Calu3 (cell line): ENCODE measurements at regions not wholly inside any gene's neighbourhood (a gene's known extent, or its start where the extent isn't known, plus 50 kb on each side); places are given as distances from the start of the nearest gene placed in this dataset.

Source experiments
- BruUV-seq: library from RNA; stranded (reverse); fragments of 400-500 nt; replicated peaks from 2 replicates; lab custom pipeline; 2021; lab: Mats Ljungman, UMichigan
- CTCF ChIA-PET: fragments of 300-600 bp; sonication (Branson Sonifier 250); formaldehyde crosslinking; loops from one replicate; lab custom pipeline; 2022; ENCODE audit warnings: antibody characterized with exemption; lab: Charles Lee
- DNase-seq: peaks from one replicate; pipeline ENCODE4 v3.0.0; 2022
- H3K27ac Mint-ChIP-seq: one replicate; pipeline ENCODE4 v1.8.0; 2022; ENCODE audit warnings: mixed read lengths; ENCODE audit not compliant: unreplicated experiment
- H3K27me3 Mint-ChIP-seq: one replicate; pipeline ENCODE4 v1.8.0; 2022; ENCODE audit warnings: mixed read lengths; ENCODE audit not compliant: unreplicated experiment
- H3K36me3 Mint-ChIP-seq: one replicate; pipeline ENCODE4 v1.8.0; 2022; ENCODE audit warnings: mild to moderate bottlenecking, moderate library complexity, mixed read lengths; ENCODE audit not compliant: insufficient read depth, unreplicated experiment
- H3K4me1 Mint-ChIP-seq: one replicate; pipeline ENCODE4 v1.8.0; 2022; ENCODE audit warnings: mild to moderate bottlenecking, low read depth, mixed read lengths; ENCODE audit not compliant: unreplicated experiment
- H3K4me3 Mint-ChIP-seq: one replicate; pipeline ENCODE4 v1.8.0; 2022; ENCODE audit warnings: mild to moderate bottlenecking, low read depth, moderate library complexity, mixed read lengths; ENCODE audit not compliant: unreplicated experiment
- H3K9me3 Mint-ChIP-seq: one replicate; pipeline ENCODE4 v1.8.0; 2022; ENCODE audit warnings: low read depth, mixed read lengths; ENCODE audit not compliant: unreplicated experiment
- CTCF ChIP-seq: fragments of 200-600 bp; IDR thresholded peaks from one replicate; pipeline ENCODE4 v1.8.0; 2022; ENCODE audit warnings: antibody characterized with exemption; ENCODE audit not compliant: unreplicated experiment
- intact Hi-C: fragments of 100-400 bp; cut with micrococcal nuclease; formaldehyde crosslinking; loops from one replicate; pipeline ENCODE4 v1.10.0; 2022; ENCODE audit not compliant: unreplicated experiment

DNA sequence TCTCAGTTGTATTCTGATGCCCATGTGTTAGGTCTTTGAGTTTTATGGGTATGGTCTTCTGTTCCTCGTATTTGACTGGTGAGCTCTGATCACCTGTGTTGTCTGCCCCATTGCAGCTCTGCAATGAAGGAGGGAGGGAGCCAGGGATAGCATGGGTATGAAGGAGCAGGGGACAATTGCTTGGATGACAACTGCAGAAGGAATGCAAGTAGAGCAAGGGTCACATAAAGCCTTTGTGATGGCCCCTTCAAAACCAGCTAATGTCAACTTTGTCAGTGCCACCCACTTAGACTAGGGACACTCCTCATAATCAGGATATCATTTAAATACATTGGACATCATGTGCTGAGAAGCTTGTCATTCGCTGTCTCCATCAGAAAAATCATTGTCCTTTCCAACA lies 152.7 kb upstream of the MAF start:
- intact Hi-C loops = no loop called here
- H3K27ac Mint-ChIP-seq = no peak overlapping the region
- BruUV-seq = no TSS peak
- H3K27me3 Mint-ChIP-seq = peaks cover 24% of the 10 kb centered on the region
- CTCF ChIA-PET = interaction anchor here (0.8 kb wide), 1 partner anchor 105 kb away, joined by 3 read pairs; no protein-coding TSS in a partner anchor
- no peaks in the 10 kb centered on the region for H3K36me3 Mint-ChIP-seq
- H3K4me3 Mint-ChIP-seq = no peak overlapping the region
- no peaks in the 10 kb centered on the region for H3K4me1 Mint-ChIP-seq
- TF ChIP-seq CTCF = no peak
- H3K9me3 Mint-ChIP-seq = peaks cover 3% of the 10 kb centered on the region
- DNase-seq = no peak

DNA sequence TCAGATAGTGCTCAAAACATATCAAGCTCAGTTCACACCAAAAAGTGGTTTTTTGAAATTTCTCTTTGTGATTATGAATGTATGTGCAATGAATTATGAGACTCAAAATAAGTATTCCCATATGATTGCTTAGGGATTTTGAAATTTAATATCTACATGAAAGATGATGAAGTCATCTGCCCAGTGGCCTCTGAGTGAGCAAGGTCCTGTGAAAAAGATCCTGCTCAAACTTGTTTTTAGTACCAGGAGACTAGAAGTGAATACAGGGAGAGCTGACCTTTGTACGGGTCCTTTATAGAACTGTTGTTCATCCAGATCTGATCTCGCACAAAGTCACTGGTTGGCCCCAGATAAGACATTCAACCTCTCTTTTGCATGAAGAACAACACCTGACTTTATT lies 151.9 kb upstream of the MAF start:
- intact Hi-C loops = no loop called here
- Mint-ChIP-seq H3K9me3 (peaks cover 3% of the 10 kb centered on the region), H3K4me1 (no peaks in the 10 kb centered on the region), H3K27ac (no peak overlapping the region), H3K27me3 (peaks cover 25% of the 10 kb centered on the region), H3K4me3 (no peak overlapping the region), H3K36me3 (no peaks in the 10 kb centered on the region)
- BruUV-seq = no TSS peak
- CTCF ChIA-PET = interaction anchor here (0.8 kb wide), 1 partner anchor 106 kb away, joined by 3 read pairs; no protein-coding TSS in a partner anchor
- no peak for DNase-seq
- no peak for TF ChIP-seq CTCF

DNA sequence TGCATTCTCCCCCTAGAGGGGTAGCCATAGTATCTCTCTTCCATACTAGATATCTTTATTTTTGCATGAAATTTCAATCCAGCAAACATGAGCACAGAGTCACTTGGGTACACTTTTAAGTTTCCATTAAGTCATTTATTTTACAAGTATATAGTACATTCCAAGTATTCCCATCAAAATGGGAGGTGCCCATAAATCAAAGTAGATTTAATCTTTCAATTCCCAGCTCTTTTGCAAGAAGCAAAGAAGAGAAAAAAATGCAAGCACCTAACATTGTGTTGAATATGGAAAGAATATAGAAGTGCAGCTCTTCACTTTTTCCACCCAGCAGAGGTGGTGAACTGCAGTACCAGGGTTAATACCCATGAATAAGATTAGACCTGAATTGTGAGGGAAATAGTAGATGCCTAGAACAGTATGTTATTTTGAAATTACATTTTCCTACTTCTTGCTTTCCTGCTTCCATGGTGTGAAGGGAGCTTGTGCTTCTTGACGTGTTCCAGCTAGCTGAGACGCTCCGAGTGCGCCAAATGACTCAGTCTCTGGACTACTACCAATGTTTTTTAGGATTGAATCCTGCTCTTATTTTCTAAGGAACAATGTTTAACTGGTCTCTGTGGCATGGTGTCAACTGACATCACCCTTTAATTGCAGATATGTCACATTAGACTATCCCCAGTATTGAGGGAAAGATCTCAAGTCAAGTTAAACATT lies 151.1 kb upstream of the MAF start:
- peaks cover 33% of the 10 kb centered on the region for H3K27me3 Mint-ChIP-seq

DNA sequence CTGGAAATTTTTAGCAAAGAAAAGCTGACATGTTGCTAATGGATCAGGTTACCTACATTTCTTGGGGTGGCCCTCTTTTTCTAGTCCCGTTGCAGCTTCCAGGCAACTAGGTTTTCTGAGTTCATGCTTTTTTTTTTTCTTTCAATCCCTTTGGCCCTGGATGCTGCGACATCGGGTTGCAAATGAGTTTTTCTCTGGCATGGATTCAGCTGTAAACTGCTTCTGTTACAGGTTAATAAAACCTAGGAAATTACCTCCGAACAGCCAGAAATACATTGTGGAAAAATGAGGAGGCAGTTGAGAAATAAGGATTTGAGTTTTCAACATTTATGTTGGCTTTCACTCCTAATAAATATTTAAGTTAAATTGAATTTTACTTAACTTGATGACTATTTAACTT lies 149.8 kb upstream of the MAF start:
- H3K9me3 Mint-ChIP-seq = peaks cover 6% of the 10 kb centered on the region
- intact Hi-C loops = no loop called here
- H3K36me3 Mint-ChIP-seq = no peaks in the 10 kb centered on the region
- BruUV-seq = no TSS peak
- TF ChIP-seq CTCF = no peak
- no peak for DNase-seq
- CTCF ChIA-PET = no interaction called here
- no peak overlapping the region for H3K27ac Mint-ChIP-seq
- no peaks in the 10 kb centered on the region for H3K4me1 Mint-ChIP-seq
- H3K27me3 Mint-ChIP-seq = peaks cover 35% of the 10 kb centered on the region
- no peak overlapping the region for H3K4me3 Mint-ChIP-seq

More for the DNA sequence above, 151.1 kb upstream of the MAF start:
- no peak overlapping the region for H3K4me3 Mint-ChIP-seq
- H3K27ac Mint-ChIP-seq = no peak overlapping the region
- DNase-seq = no peak
- intact Hi-C loops = no loop called here
- BruUV-seq = no TSS peak
- H3K4me1 Mint-ChIP-seq = no peaks in the 10 kb centered on the region
- H3K36me3 Mint-ChIP-seq = no peaks in the 10 kb centered on the region
- CTCF ChIA-PET = no interaction called here
- peaks cover 6% of the 10 kb centered on the region for H3K9me3 Mint-ChIP-seq
- no peak for TF ChIP-seq CTCF
